ENCODE measurements at regions not wholly inside any gene's neighbourhood (a gene's known extent, or its start where the extent isn't known, plus 50 kb on each side); places are given as distances from the start of the nearest gene placed in this dataset.

- TF ChIP-seq ELF4 (CRISPR knock-in tag; IDR thresholded peaks at IDR 0.05; ENCODE audit: low read depth), result no peak
- TF ChIP-seq ZBTB21 (CRISPR knock-in tag; IDR thresholded peaks at IDR 0.05; ENCODE audit: borderline replicate concordance), result no peak
- no peak for TF ChIP-seq CREM (CRISPR knock-in tag; IDR thresholded peaks at IDR 0.05)
- TF ChIP-seq, protein P1, sequence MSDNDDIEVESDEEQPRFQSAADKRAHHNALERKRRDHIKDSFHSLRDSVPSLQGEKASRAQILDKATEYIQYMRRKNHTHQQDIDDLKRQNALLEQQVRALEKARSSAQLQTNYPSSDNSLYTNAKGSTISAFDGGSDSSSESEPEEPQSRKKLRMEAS (CRISPR knock-in tag; IDR thresholded peaks at IDR 0.05), result no peak
- no peak for TF ChIP-seq CTCF (IDR thresholded peaks at IDR 0.05)
- no peak for TF ChIP-seq FOXP4 (CRISPR knock-in tag; IDR thresholded peaks at IDR 0.05)
- TF ChIP-seq, protein P2, sequence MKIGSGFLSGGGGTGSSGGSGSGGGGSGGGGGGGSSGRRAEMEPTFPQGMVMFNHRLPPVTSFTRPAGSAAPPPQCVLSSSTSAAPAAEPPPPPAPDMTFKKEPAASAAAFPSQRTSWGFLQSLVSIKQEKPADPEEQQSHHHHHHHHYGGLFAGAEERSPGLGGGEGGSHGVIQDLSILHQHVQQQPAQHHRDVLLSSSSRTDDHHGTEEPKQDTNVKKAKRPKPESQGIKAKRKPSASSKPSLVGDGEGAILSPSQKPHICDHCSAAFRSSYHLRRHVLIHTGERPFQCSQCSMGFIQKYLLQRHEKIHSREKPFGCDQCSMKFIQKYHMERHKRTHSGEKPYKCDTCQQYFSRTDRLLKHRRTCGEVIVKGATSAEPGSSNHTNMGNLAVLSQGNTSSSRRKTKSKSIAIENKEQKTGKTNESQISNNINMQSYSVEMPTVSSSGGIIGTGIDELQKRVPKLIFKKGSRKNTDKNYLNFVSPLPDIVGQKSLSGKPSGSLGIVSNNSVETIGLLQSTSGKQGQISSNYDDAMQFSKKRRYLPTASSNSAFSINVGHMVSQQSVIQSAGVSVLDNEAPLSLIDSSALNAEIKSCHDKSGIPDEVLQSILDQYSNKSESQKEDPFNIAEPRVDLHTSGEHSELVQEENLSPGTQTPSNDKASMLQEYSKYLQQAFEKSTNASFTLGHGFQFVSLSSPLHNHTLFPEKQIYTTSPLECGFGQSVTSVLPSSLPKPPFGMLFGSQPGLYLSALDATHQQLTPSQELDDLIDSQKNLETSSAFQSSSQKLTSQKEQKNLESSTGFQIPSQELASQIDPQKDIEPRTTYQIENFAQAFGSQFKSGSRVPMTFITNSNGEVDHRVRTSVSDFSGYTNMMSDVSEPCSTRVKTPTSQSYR (CRISPR knock-in tag; IDR thresholded peaks at IDR 0.05), result no peak
- TF ChIP-seq, protein P3, sequence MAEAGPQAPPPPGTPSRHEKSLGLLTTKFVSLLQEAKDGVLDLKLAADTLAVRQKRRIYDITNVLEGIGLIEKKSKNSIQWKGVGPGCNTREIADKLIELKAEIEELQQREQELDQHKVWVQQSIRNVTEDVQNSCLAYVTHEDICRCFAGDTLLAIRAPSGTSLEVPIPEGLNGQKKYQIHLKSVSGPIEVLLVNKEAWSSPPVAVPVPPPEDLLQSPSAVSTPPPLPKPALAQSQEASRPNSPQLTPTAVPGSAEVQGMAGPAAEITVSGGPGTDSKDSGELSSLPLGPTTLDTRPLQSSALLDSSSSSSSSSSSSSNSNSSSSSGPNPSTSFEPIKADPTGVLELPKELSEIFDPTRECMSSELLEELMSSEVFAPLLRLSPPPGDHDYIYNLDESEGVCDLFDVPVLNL (CRISPR knock-in tag; IDR thresholded peaks at IDR 0.05; ENCODE audit: borderline replicate concordance, low read depth), result no peak
- no peak for TF ChIP-seq ATF3 (CRISPR knock-in tag; conservative IDR thresholded peaks at IDR 0.05)
- no peak for TF ChIP-seq NFYB (CRISPR knock-in tag; conservative IDR thresholded peaks at IDR 0.05; ENCODE audit: low read depth)
- TF ChIP-seq ZNF232 (CRISPR knock-in tag; IDR thresholded peaks at IDR 0.05), result no peak
- no peak for TF ChIP-seq USF2 (CRISPR knock-in tag; IDR thresholded peaks at IDR 0.05)
Observed at GRCh38 chr2:34822616-34823015, 1223.5 kb upstream of the FAM98A start.

Measured in WTC11 (cell line).